ENCODE measurements at regions not wholly inside any gene's neighbourhood (a gene's known extent, or its start where the extent isn't known, plus 50 kb on each side); places are given as distances from the start of the nearest gene placed in this dataset.
A peak's percentile ranks its signal among the peaks of the same experiment; 100 is the strongest.

GRCh38 chr12:31783996-31784645, 55.3 kb upstream of the AMN1 start:
- H3K4me2 ChIP-seq (replicated peaks; ENCODE audit: low read depth, low read length, poor library complexity, severe bottlenecking) = no peak overlapping the region
- no peak for ATAC-seq (ENCODE audit: low read depth)
- H2AFZ ChIP-seq (ENCODE audit: insufficient read depth, low read depth, low read length, poor library complexity, severe bottlenecking) = no peak overlapping the region
- H3K4me1 ChIP-seq (ENCODE audit: control insufficient read depth in 2 of 2, insufficient read depth in 2 of 2, low read length in 2 of 2) = peaks cover 0 to 1% of the 10 kb centered on the region in 2 donors
- no peak overlapping the region for H3K27ac ChIP-seq (ENCODE audit: low read length in 2 of 2)
- H3K4me3 Mint-ChIP-seq = no peak overlapping the region
- no peaks in the 10 kb centered on the region for H3K79me2 ChIP-seq (ENCODE audit: control insufficient read depth, insufficient read depth, low read length)
- peaks cover 3% of the 10 kb centered on the region for H3K9me3 Mint-ChIP-seq (ENCODE audit: insufficient read depth)
- H3K9me3 ChIP-seq (ENCODE audit: control extremely low read depth in 1 of 3, control insufficient read depth in 2 of 3, insufficient read depth in 1 of 3, low read length in 2 of 3) = peaks cover 0 to 4% (median 0%) of the 10 kb centered on the region in 3 donors
- no peaks in the 10 kb centered on the region for H3K36me3 ChIP-seq (replicated peaks in 1 of 2; ENCODE audit: control extremely low read depth in 1 of 2, control insufficient read depth in 1 of 2, extremely low read depth in 1 of 2, insufficient read depth in 2 of 2, low read length in 1 of 2)
- ChIA-PET CTCF (interaction anchor here (0.5 kb wide), 1 partner anchor 322 kb away, joined by 5 read pairs; no protein-coding TSS in a partner anchor), POLR2A (no interaction called here)
- TF ChIP-seq EZH2 (IDR thresholded peaks at IDR 0.05; ENCODE audit: borderline replicate concordance, insufficient read depth, low read depth, low read length, poor library complexity, severe bottlenecking) = no peak
- TF ChIP-seq, protein P1, sequence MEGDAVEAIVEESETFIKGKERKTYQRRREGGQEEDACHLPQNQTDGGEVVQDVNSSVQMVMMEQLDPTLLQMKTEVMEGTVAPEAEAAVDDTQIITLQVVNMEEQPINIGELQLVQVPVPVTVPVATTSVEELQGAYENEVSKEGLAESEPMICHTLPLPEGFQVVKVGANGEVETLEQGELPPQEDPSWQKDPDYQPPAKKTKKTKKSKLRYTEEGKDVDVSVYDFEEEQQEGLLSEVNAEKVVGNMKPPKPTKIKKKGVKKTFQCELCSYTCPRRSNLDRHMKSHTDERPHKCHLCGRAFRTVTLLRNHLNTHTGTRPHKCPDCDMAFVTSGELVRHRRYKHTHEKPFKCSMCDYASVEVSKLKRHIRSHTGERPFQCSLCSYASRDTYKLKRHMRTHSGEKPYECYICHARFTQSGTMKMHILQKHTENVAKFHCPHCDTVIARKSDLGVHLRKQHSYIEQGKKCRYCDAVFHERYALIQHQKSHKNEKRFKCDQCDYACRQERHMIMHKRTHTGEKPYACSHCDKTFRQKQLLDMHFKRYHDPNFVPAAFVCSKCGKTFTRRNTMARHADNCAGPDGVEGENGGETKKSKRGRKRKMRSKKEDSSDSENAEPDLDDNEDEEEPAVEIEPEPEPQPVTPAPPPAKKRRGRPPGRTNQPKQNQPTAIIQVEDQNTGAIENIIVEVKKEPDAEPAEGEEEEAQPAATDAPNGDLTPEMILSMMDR (IDR thresholded peaks at IDR 0.05) = no peak
- peak overlapping the region; percentile 22 for H3K27ac Mint-ChIP-seq
- intact Hi-C loops (cut with micrococcal nuclease) = no loop called here
- H3K27me3 Mint-ChIP-seq = no peaks in the 10 kb centered on the region
- H3K4me3 ChIP-seq (ENCODE audit: control extremely low read depth in 1 of 5, extremely low read depth in 1 of 5, insufficient read depth in 1 of 5, low read depth in 2 of 5, low read length in 4 of 5) = no peak overlapping the region
- no peaks in the 10 kb centered on the region for H3K27me3 ChIP-seq (replicated peaks in 1 of 4; ENCODE audit: control extremely low read depth in 1 of 4, control insufficient read depth in 3 of 4, insufficient read depth in 4 of 4, low read length in 3 of 4)
- no peaks in the 10 kb centered on the region for H4K20me1 ChIP-seq (ENCODE audit: control insufficient read depth, insufficient read depth, low read length, poor library complexity, severe bottlenecking)
- peaks cover 20% of the 10 kb centered on the region for H3K4me1 Mint-ChIP-seq
- DNase-seq = no peak
- 70% methylated on average over 1 of the region's 3 CpGs for WGBS (ENCODE audit: insufficient coverage)
- H3K9ac ChIP-seq (ENCODE audit: low read length) = no peak overlapping the region

GRCh38 chr12:31783556-31783955, 54.7 kb upstream of the AMN1 start:
- WGBS (ENCODE audit: insufficient coverage) = no CpG with 5 or more reads among the region's 1 CpG
- no peak overlapping the region for H3K4me3 Mint-ChIP-seq
- DNase-seq = no peak

More at GRCh38 chr12:31783556-31783955, 54.7 kb upstream of the AMN1 start:
- Histone ChIP-seq H3K9ac (ENCODE audit: low read length) (no peak overlapping the region), H3K36me3 (replicated peaks in 1 of 2; ENCODE audit: control extremely low read depth in 1 of 2, control insufficient read depth in 1 of 2, extremely low read depth in 1 of 2, insufficient read depth in 2 of 2, low read length in 1 of 2) (no peaks in the 10 kb centered on the region), H3K27me3 (replicated peaks in 1 of 4; ENCODE audit: control extremely low read depth in 1 of 4, control insufficient read depth in 3 of 4, insufficient read depth in 4 of 4, low read length in 3 of 4) (no peaks in the 10 kb centered on the region), H3K4me3 (ENCODE audit: control extremely low read depth in 1 of 5, extremely low read depth in 1 of 5, insufficient read depth in 1 of 5, low read depth in 2 of 5, low read length in 4 of 5) (no peak overlapping the region), H3K4me2 (replicated peaks; ENCODE audit: low read depth, low read length, poor library complexity, severe bottlenecking) (no peak overlapping the region), H2AFZ (ENCODE audit: insufficient read depth, low read depth, low read length, poor library complexity, severe bottlenecking) (no peak overlapping the region), H3K27ac (ENCODE audit: low read length in 2 of 2) (no peak overlapping the region), H3K79me2 (ENCODE audit: control insufficient read depth, insufficient read depth, low read length) (no peaks in the 10 kb centered on the region), H3K9me3 (ENCODE audit: control extremely low read depth in 1 of 3, control insufficient read depth in 2 of 3, insufficient read depth in 1 of 3, low read length in 2 of 3) (peaks cover 0 to 4% (median 0%) of the 10 kb centered on the region in 3 donors), H4K20me1 (ENCODE audit: control insufficient read depth, insufficient read depth, low read length, poor library complexity, severe bottlenecking) (no peaks in the 10 kb centered on the region), H3K4me1 (ENCODE audit: control insufficient read depth in 2 of 2, insufficient read depth in 2 of 2, low read length in 2 of 2) (peaks cover 3 to 6% of the 10 kb centered on the region in 2 donors)
- ATAC-seq (ENCODE audit: low read depth) = no peak
- TF ChIP-seq EZH2 (IDR thresholded peaks at IDR 0.05; ENCODE audit: borderline replicate concordance, insufficient read depth, low read depth, low read length, poor library complexity, severe bottlenecking) = no peak
- TF ChIP-seq, protein P1 (IDR thresholded peaks at IDR 0.05) = no peak
- CTCF ChIA-PET = no interaction called here
- peaks cover 3% of the 10 kb centered on the region for H3K9me3 Mint-ChIP-seq (ENCODE audit: insufficient read depth)
- no peak overlapping the region for H3K27ac Mint-ChIP-seq
- POLR2A ChIA-PET = interaction anchor here (0.5 kb wide), 1 partner anchor 219 kb away, joined by 3 read pairs; no protein-coding TSS in a partner anchor
- H3K27me3 Mint-ChIP-seq = no peaks in the 10 kb centered on the region
- peaks cover 22% of the 10 kb centered on the region for H3K4me1 Mint-ChIP-seq
- intact Hi-C loops (cut with micrococcal nuclease) = no loop called here

Data from B cell (primary cell).